NT2/D1 (cell line): ENCODE measurements at regions not wholly inside any gene's neighbourhood (a gene's known extent, or its start where the extent isn't known, plus 50 kb on each side); places are given as distances from the start of the nearest gene placed in this dataset.

Source experiments
- DNase-seq: peaks from one replicate; pipeline ENCODE4 v3.0.0-alpha.2; 2011; ENCODE audit warnings: low read depth, low spot score
- H3K27me3 ChIP-seq: 2 replicates; pipeline ENCODE4 v1.6.0; 2011; ENCODE audit warnings: mild to moderate bottlenecking; ENCODE audit not compliant: insufficient read length, insufficient read depth
- H3K36me3 ChIP-seq: 2 replicates; pipeline ENCODE4 v1.6.1; 2011; ENCODE audit warnings: mild to moderate bottlenecking, low read length, mixed read lengths; ENCODE audit not compliant: insufficient read depth, insufficient read length
- H3K4me1 ChIP-seq: 2 replicates; pipeline ENCODE4 v1.5.1; 2011; ENCODE audit not compliant: insufficient read depth, insufficient read length
- H3K4me3 ChIP-seq: 2 replicates; pipeline ENCODE4 v1.5.1; 2011; ENCODE audit warnings: low read depth; ENCODE audit not compliant: insufficient read length
- H3K9ac ChIP-seq: 2 replicates; pipeline ENCODE4 v1.6.0; 2011; ENCODE audit warnings: low read depth; ENCODE audit not compliant: insufficient read length
- H3K9me3 ChIP-seq: 2 replicates; pipeline ENCODE4 v1.5.1; 2011; ENCODE audit warnings: mild to moderate bottlenecking, low read length; ENCODE audit not compliant: insufficient read depth
- SUZ12 ChIP-seq: IDR thresholded peaks from 2 replicates; pipeline ENCODE4 v1.6.1; 2011; ENCODE audit not compliant: insufficient read length, insufficient read depth; ENCODE audit errors: extremely low read depth
- YY1 ChIP-seq: IDR thresholded peaks from 2 replicates; pipeline ENCODE4 v1.6.1; 2011; ENCODE audit not compliant: insufficient read length, insufficient read depth
- ZNF274 ChIP-seq: IDR thresholded peaks from 2 replicates; pipeline ENCODE4 v1.6.1; 2011; ENCODE audit warnings: mild to moderate bottlenecking, low read depth, low read length

GRCh38 chr15:31212326-31213080, 111.0 kb upstream of the TRPM1 start:
- no peak overlapping the region for H3K9ac ChIP-seq
- H3K27me3 ChIP-seq = peaks cover 3% of the 10 kb centered on the region
- H3K4me3 ChIP-seq = no peak overlapping the region
- no peak for DNase-seq
- peaks cover 6% of the 10 kb centered on the region for H3K9me3 ChIP-seq
- H3K4me1 ChIP-seq = peaks cover 4% of the 10 kb centered on the region
- no peaks in the 10 kb centered on the region for H3K36me3 ChIP-seq
- TF ChIP-seq SUZ12 = no peak
- no peak for TF ChIP-seq YY1
- TF ChIP-seq ZNF274 = no peak

- H3K9me3 ChIP-seq = peaks cover 6% of the 10 kb centered on the region
- H3K36me3 ChIP-seq = no peaks in the 10 kb centered on the region
- DNase-seq = no peak
- H3K9ac ChIP-seq = no peak overlapping the region
- TF ChIP-seq YY1 (no peak), ZNF274 (no peak), SUZ12 (no peak)
- peaks cover 4% of the 10 kb centered on the region for H3K4me1 ChIP-seq
- H3K4me3 ChIP-seq = no peak overlapping the region
- H3K27me3 ChIP-seq = peaks cover 3% of the 10 kb centered on the region
These were observed 112.3 kb upstream of the KLF13 start for GRCh38 chr15:31214158-31214863.

- Histone ChIP-seq H3K4me3 (peak overlapping the region; percentile 9), H3K4me1 (peaks cover 4% of the 10 kb centered on the region), H3K9ac (no peak overlapping the region), H3K36me3 (no peaks in the 10 kb centered on the region), H3K27me3 (peaks cover 3% of the 10 kb centered on the region), H3K9me3 (peaks cover 6% of the 10 kb centered on the region)
- TF ChIP-seq ZNF274 = no peak
- no peak for TF ChIP-seq SUZ12
- TF ChIP-seq YY1 = no peak
- no peak for DNase-seq
These were observed 111.7 kb upstream of the KLF13 start for GRCh38 chr15:31214864-31215489.

- Histone ChIP-seq H3K4me3 (peak overlapping the region; percentile 45), H3K9me3 (peaks cover 6% of the 10 kb centered on the region), H3K27me3 (peaks cover 3% of the 10 kb centered on the region), H3K9ac (peak overlapping the region; percentile 56), H3K4me1 (peaks cover 4% of the 10 kb centered on the region), H3K36me3 (no peaks in the 10 kb centered on the region)
- DNase-seq = peak; percentile 35
- TF ChIP-seq ZNF274 (no peak), YY1 (no peak), SUZ12 (no peak)
These were observed 111.0 kb upstream of the KLF13 start for GRCh38 chr15:31215490-31216214.

GRCh38 chr15:31216215-31216911, 110.3 kb upstream of the KLF13 start:
- Histone ChIP-seq H3K4me3 (peak overlapping the region; percentile 37), H3K27me3 (peaks cover 3% of the 10 kb centered on the region), H3K9me3 (peaks cover 1% of the 10 kb centered on the region), H3K4me1 (peaks cover 4% of the 10 kb centered on the region), H3K36me3 (no peaks in the 10 kb centered on the region), H3K9ac (peak overlapping the region; percentile 64)
- peak; percentile 15 for DNase-seq
- TF ChIP-seq YY1 (no peak), ZNF274 (no peak), SUZ12 (no peak)

- no peak overlapping the region for H3K4me3 ChIP-seq
- TF ChIP-seq SUZ12 (no peak), YY1 (no peak), ZNF274 (no peak)
- DNase-seq = no peak
- H3K4me1 ChIP-seq = peaks cover 7% of the 10 kb centered on the region
- no peak overlapping the region for H3K9ac ChIP-seq
- H3K27me3 ChIP-seq = peaks cover 3% of the 10 kb centered on the region
- H3K9me3 ChIP-seq = no peaks in the 10 kb centered on the region
- H3K36me3 ChIP-seq = no peaks in the 10 kb centered on the region
These were observed 109.6 kb upstream of the KLF13 start for GRCh38 chr15:31217067-31217466.
